ENCODE measurements at regions not wholly inside any gene's neighbourhood (a gene's known extent, or its start where the extent isn't known, plus 50 kb on each side); places are given as distances from the start of the nearest gene placed in this dataset.

- TF ChIP-seq POLR2A (IDR thresholded peaks at IDR 0.05; ENCODE audit: extremely low read depth, insufficient read length) (no peak), CTCF (IDR thresholded peaks at IDR 0.05; ENCODE audit: low read depth, low read length) (no peak), MAX (IDR thresholded peaks at IDR 0.05; ENCODE audit: low read depth, low read length) (no peak), MYC (IDR thresholded peaks at IDR 0.05; ENCODE audit: low read depth, low read length) (no peak)
Measured at GRCh38 chr22:19611590-19611989, 87.4 kb upstream of the CLDN5 start.

Data from NB4 (cell line).